Liver (tissue), 8 donors: ENCODE measurements at regions not wholly inside any gene's neighbourhood (a gene's known extent, or its start where the extent isn't known, plus 50 kb on each side); places are given as distances from the start of the nearest gene placed in this dataset.

Experiments used
- DNase-seq: peaks from one replicate; pipeline ENCODE4 v3.0.0-alpha.2; 2017; ENCODE audit warnings: low spot score
- H3K27ac ChIP-seq, 2 donors: one replicate each; pipeline ENCODE4 v1.7.0; 2013; ENCODE audit warnings: inconsistent platforms in 2 of 2, low read length in 2 of 2, control low read depth in 1 of 2, low read depth in 1 of 2, mild to moderate bottlenecking in 1 of 2
- H3K27me3 ChIP-seq, 4 donors: one replicate each; pipeline versions ENCODE4 v1.6.1 to v1.7.0; 2013; ENCODE audit warnings: low read length in 3 of 4, inconsistent platforms in 1 of 4, mild to moderate bottlenecking in 1 of 4, moderate library complexity in 1 of 4; ENCODE audit not compliant: control insufficient read depth in 4 of 4, insufficient read depth in 4 of 4
- H3K36me3 ChIP-seq, 4 donors: one replicate each; pipeline versions ENCODE4 v1.6.1 to v1.7.0; 2013; ENCODE audit warnings: low read length in 3 of 4, mild to moderate bottlenecking in 3 of 4, low read depth in 1 of 4, moderate library complexity in 1 of 4; ENCODE audit not compliant: control insufficient read depth in 4 of 4, insufficient read depth in 3 of 4
- H3K4me1 ChIP-seq, 4 donors: one replicate each; pipeline versions ENCODE4 v1.6.1 to v1.7.0; 2013; ENCODE audit warnings: low read length in 3 of 4, mild to moderate bottlenecking in 3 of 4, moderate library complexity in 1 of 4; ENCODE audit not compliant: control insufficient read depth in 4 of 4, insufficient read depth in 4 of 4
- H3K4me3 ChIP-seq, 3 donors: one replicate each; pipeline versions ENCODE4 v1.6.1 to v1.7.0; 2013; ENCODE audit warnings: low read length in 3 of 3, control low read depth in 1 of 3, low read depth in 1 of 3, mild to moderate bottlenecking in 1 of 3
- H3K9ac ChIP-seq, 2 donors: one replicate each; pipeline ENCODE4 v1.7.0; 2013; ENCODE audit warnings: low read length in 2 of 2, mild to moderate bottlenecking in 2 of 2, moderate library complexity in 2 of 2, control low read depth in 1 of 2, low read depth in 1 of 2
- H3K9me3 ChIP-seq, 4 donors: one replicate each; pipeline versions ENCODE4 v1.6.1 to v1.7.0; 2013; ENCODE audit warnings: low read length in 3 of 4; ENCODE audit not compliant: control insufficient read depth in 4 of 4
- ATF3 ChIP-seq: IDR thresholded peaks from 2 replicates; pipeline ENCODE4 v1.6.1; 2016; ENCODE audit warnings: antibody characterized with exemption
- CTCF ChIP-seq: fragments of 150-350 bp; IDR thresholded peaks from 2 replicates; pipeline ENCODE4 v1.5.1; 2017; ENCODE audit warnings: improper control_type of control experiment, low read depth, low read length; ENCODE audit not compliant: missing input control
- EGR1 ChIP-seq, 2 donors: IDR thresholded peaks; 2 replicates each; pipeline ENCODE4 v1.6.1; 2016 to 2018; ENCODE audit warnings: antibody characterized with exemption in 2 of 2, low read depth in 2 of 2
- FOXA1 ChIP-seq: IDR thresholded peaks from 2 replicates; pipeline ENCODE4 v1.6.1; 2016; ENCODE audit warnings: antibody characterized with exemption
- FOXA2 ChIP-seq: IDR thresholded peaks from 2 replicates; pipeline ENCODE4 v1.6.1; 2016; ENCODE audit warnings: antibody characterized with exemption
- HNF4A ChIP-seq, 2 donors: conservative IDR thresholded peaks; 2 replicates each; pipeline ENCODE4 v1.6.1; 2016; ENCODE audit warnings: antibody characterized with exemption in 2 of 2, mild to moderate bottlenecking in 2 of 2
- HNF4G ChIP-seq: IDR thresholded peaks from 2 replicates; pipeline ENCODE4 v1.6.1; 2016; ENCODE audit warnings: antibody characterized with exemption
- MAX ChIP-seq: IDR thresholded peaks from 2 replicates; pipeline ENCODE4 v1.6.1; 2016; ENCODE audit warnings: antibody characterized with exemption
- NR2F2 ChIP-seq: IDR thresholded peaks from 2 replicates; pipeline ENCODE4 v1.6.1; 2016; ENCODE audit warnings: antibody characterized with exemption
- REST ChIP-seq: IDR thresholded peaks from 2 replicates; pipeline ENCODE4 v1.6.1; 2016; ENCODE audit warnings: antibody characterized with exemption, mild to moderate bottlenecking
- TAF1 ChIP-seq: conservative IDR thresholded peaks from 2 replicates; pipeline ENCODE4 v1.6.1; 2016; ENCODE audit warnings: antibody characterized with exemption, mild to moderate bottlenecking
- YY1 ChIP-seq: IDR thresholded peaks from 2 replicates; pipeline ENCODE4 v1.6.1; 2016; ENCODE audit warnings: antibody characterized with exemption, mild to moderate bottlenecking
- ZBTB33 ChIP-seq: IDR thresholded peaks from 2 replicates; pipeline ENCODE4 v1.6.1; 2016; ENCODE audit warnings: antibody characterized with exemption
- WGBS: extraction: QIAGEN DNeasy Blood & Tissue Kit; methylation state at CpG from one replicate; pipeline ENCODE4 v1.1.7; 2013; 5-methylcytosine and 5-hydroxymethylcytosine counted together
- donor health status: healthy.
- donor health status: healthy.
- donor health status: healthy.
- donor health status: healthy.
- donor health status: healthy.

GRCh38 chr6:134434019-134434942, 116.4 kb upstream of the SGK1 start:
- H3K9ac ChIP-seq = no peak overlapping the region
- H3K4me1 ChIP-seq = no peaks in the 10 kb centered on the region
- no peak for TF ChIP-seq ZBTB33
- no peak for TF ChIP-seq EGR1 (IDR thresholded peaks at IDR 0.05; ENCODE audit: low read depth in 2 of 2)
- 92% methylated on average over 9 of the region's 9 CpGs for WGBS
- no peaks in the 10 kb centered on the region for H3K27me3 ChIP-seq
- no peak for DNase-seq
- H3K9me3 ChIP-seq = no peaks in the 10 kb centered on the region
- H3K27ac ChIP-seq = no peak overlapping the region
- no peaks in the 10 kb centered on the region for H3K36me3 ChIP-seq
- no peak overlapping the region for H3K4me3 ChIP-seq

GRCh38 chr6:134432036-134432435, 114.1 kb upstream of the SGK1 start:
- Histone ChIP-seq H3K27me3 (no peaks in the 10 kb centered on the region), H3K36me3 (no peaks in the 10 kb centered on the region), H3K9ac (no peak overlapping the region), H3K27ac (no peak overlapping the region), H3K9me3 (no peaks in the 10 kb centered on the region), H3K4me1 (no peaks in the 10 kb centered on the region), H3K4me3 (no peak overlapping the region)
- no peak for TF ChIP-seq FOXA1
- DNase-seq = no peak
- WGBS = 73% methylated on average over 2 of the region's 2 CpGs

- DNase-seq = no peak
- Histone ChIP-seq H3K27me3 (no peaks in the 10 kb centered on the region), H3K4me1 (no peaks in the 10 kb centered on the region), H3K27ac (no peak overlapping the region), H3K9me3 (no peaks in the 10 kb centered on the region), H3K36me3 (no peaks in the 10 kb centered on the region), H3K4me3 (no peak overlapping the region), H3K9ac (no peak overlapping the region)
- WGBS = 93% methylated on average over 3 of the region's 3 CpGs
- TF ChIP-seq HNF4A (conservative IDR thresholded peaks at IDR 0.05) = no peak
- TF ChIP-seq MAX = no peak
- no peak for TF ChIP-seq YY1
- TF ChIP-seq FOXA2 = no peak
- no peak for TF ChIP-seq TAF1
- no peak for TF ChIP-seq NR2F2
- no peak for TF ChIP-seq CTCF
- TF ChIP-seq REST = no peak
- TF ChIP-seq ZBTB33 = no peak
- no peak for TF ChIP-seq FOXA1
- TF ChIP-seq ATF3 = no peak
- TF ChIP-seq HNF4G = no peak
Observed at GRCh38 chr6:134431421-134431859, 113.5 kb upstream of the SGK1 start.
